AG04449 (cell line): ENCODE measurements at regions not wholly inside any gene's neighbourhood (a gene's known extent, or its start where the extent isn't known, plus 50 kb on each side); places are given as distances from the start of the nearest gene placed in this dataset.

Experiments
- CTCF ChIA-PET: fragments of 350-600 bp; formaldehyde crosslinking; extraction: SDS; loops from one replicate; lab custom pipeline; 2021; ENCODE audit warnings: antibody characterized with exemption; lab: Yijun Ruan, JAX
- POLR2A ChIA-PET: fragments of 400-600, 350-600 bp; formaldehyde crosslinking; extraction: SDS; loops from one replicate; lab custom pipeline; 2020; ENCODE audit warnings: antibody characterized with exemption, inconsistent platforms; lab: Yijun Ruan, JAX
- DNase-seq: peaks from one replicate; pipeline ENCODE4 v3.0.0-alpha.2; 2010; ENCODE audit warnings: low read depth, low spot score
- H3K4me3 ChIP-seq: 2 replicates; pipeline ENCODE4 v1.5.1; 2011; ENCODE audit warnings: low read depth, mild to moderate bottlenecking, control low read depth, low read length
- TF ChIP-seq, protein P1 (sequence below): IDR thresholded peaks from one replicate; pipeline ENCODE4 v1.5.1; 2011; ENCODE audit warnings: mild to moderate bottlenecking, moderate library complexity, low read length, control low read depth, inconsistent platforms; ENCODE audit not compliant: insufficient read depth; ENCODE audit errors: missing control alignments

GRCh38 chr2:16039055-16039454, 98.7 kb downstream of the MYCN start:
- CTCF ChIA-PET, result no interaction called here
- TF ChIP-seq, protein P1, sequence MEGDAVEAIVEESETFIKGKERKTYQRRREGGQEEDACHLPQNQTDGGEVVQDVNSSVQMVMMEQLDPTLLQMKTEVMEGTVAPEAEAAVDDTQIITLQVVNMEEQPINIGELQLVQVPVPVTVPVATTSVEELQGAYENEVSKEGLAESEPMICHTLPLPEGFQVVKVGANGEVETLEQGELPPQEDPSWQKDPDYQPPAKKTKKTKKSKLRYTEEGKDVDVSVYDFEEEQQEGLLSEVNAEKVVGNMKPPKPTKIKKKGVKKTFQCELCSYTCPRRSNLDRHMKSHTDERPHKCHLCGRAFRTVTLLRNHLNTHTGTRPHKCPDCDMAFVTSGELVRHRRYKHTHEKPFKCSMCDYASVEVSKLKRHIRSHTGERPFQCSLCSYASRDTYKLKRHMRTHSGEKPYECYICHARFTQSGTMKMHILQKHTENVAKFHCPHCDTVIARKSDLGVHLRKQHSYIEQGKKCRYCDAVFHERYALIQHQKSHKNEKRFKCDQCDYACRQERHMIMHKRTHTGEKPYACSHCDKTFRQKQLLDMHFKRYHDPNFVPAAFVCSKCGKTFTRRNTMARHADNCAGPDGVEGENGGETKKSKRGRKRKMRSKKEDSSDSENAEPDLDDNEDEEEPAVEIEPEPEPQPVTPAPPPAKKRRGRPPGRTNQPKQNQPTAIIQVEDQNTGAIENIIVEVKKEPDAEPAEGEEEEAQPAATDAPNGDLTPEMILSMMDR, result no peak

GRCh38 chr2:16038621-16039020, 98.3 kb downstream of the MYCN start:
- DNase-seq, result no peak
- ChIA-PET CTCF (no interaction called here), POLR2A (no interaction called here)
- H3K4me3 ChIP-seq, result no peak overlapping the region
- TF ChIP-seq, protein P1, result no peak

More at GRCh38 chr2:16039055-16039454, 98.7 kb downstream of the MYCN start:
- H3K4me3 ChIP-seq, result no peak overlapping the region
- no peak for DNase-seq
- POLR2A ChIA-PET, result no interaction called here

DNA sequence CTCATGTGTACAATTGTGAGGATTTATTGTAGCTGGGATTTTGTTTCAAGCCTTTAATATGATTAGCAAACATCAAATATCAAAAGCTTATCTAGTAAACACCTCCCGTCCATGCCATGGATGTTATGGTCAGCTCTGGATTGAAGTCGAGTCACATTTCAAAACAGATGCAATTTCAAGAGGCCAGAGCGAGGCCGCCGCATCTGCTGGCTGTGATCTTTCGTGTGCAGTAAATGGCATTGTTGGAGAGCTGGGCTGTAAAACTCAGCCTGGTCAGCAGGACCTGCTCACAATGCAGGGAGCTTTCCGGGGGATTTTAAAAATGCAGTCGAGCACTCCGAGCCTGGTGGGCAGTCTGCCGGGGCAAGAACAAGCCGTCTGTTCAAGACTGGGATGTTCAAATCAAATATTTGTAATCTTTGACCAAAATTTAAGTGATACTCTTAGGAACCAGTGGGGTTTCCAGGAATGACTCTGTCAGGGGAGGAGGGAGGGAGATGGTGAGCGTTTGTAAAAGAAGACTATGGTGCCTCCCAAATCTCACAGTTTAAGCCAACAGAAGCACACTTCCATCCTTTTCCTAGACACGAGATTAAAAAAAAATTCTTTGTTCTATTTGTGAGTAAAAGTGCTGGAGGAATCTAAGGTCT, 97.6 kb downstream of the MYCN start:
- no peak overlapping the region for H3K4me3 ChIP-seq
- CTCF ChIA-PET, result no interaction called here
- TF ChIP-seq, protein P1, result no peak
- DNase-seq, result no peak
- POLR2A ChIA-PET, result no interaction called here

DNA sequence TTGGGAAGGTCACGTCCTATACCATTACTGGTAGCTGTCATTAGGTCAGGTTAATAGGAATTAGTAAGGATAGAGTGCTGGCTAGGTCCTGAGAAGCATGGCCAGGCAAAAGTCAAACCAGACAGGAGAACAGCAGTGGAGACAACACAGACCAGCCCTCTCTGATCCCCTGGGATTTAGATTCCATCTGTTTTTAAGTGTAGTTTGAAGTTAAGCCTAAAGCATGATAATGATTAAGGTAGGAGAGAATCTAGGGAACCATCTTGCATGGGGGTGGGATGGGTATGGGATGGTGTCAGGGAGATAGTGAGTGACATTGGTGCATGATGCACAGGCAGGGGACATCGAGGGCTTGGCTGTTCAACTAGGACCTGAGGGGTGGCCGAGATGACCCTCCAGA, 96.6 kb downstream of the MYCN start:
- CTCF ChIA-PET, result no interaction called here
- TF ChIP-seq, protein P1, result no peak
- DNase-seq, result no peak
- POLR2A ChIA-PET, result no interaction called here
- H3K4me3 ChIP-seq, result no peak overlapping the region

- TF ChIP-seq, protein P1, result no peak
- DNase-seq, result no peak
- CTCF ChIA-PET, result no interaction called here
- no peak overlapping the region for H3K4me3 ChIP-seq
- POLR2A ChIA-PET, result no interaction called here
Measured at GRCh38 chr2:16035747-16036745, 95.7 kb downstream of the MYCN start.

- TF ChIP-seq, protein P1, result no peak
- ChIA-PET CTCF (no interaction called here), POLR2A (no interaction called here)
- no peak overlapping the region for H3K4me3 ChIP-seq
- DNase-seq, result no peak
Measured at GRCh38 chr2:16034975-16035746, 94.8 kb downstream of the MYCN start.
